MM.1S (cell line): ENCODE measurements at regions not wholly inside any gene's neighbourhood (a gene's known extent, or its start where the extent isn't known, plus 50 kb on each side); places are given as distances from the start of the nearest gene placed in this dataset.

Experiments
- DNase-seq: peaks from one replicate; pipeline ENCODE4 v3.0.0-alpha.2; 2015
- H2AFZ ChIP-seq: fragments of 300-600 bp; sonication (generic); 2 replicates; pipeline ENCODE4 v1.6.0; 2016; ENCODE audit warnings: antibody characterized with exemption, low read length
- H3F3A ChIP-seq: fragments of 300-600 bp; sonication (generic); 2 replicates; pipeline ENCODE4 v1.6.1; 2016; ENCODE audit warnings: mild to moderate bottlenecking, antibody characterized with exemption, low read length, moderate library complexity, mixed read lengths; ENCODE audit not compliant: insufficient read depth
- H3K27ac ChIP-seq: fragments of 300-600 bp; sonication (generic); 2 replicates; pipeline ENCODE4 v1.5.1; 2016; ENCODE audit warnings: mild to moderate bottlenecking, low read length
- H3K27me3 ChIP-seq: fragments of 300-600 bp; sonication (generic); replicated peaks from 2 replicates; pipeline ENCODE4 v1.6.0; 2016; ENCODE audit warnings: low read length; ENCODE audit not compliant: insufficient read depth
- H3K36me3 ChIP-seq: fragments of 300-600 bp; sonication (generic); replicated peaks from 2 replicates; pipeline ENCODE4 v1.6.1; 2016; ENCODE audit warnings: mild to moderate bottlenecking, low read length, mixed read lengths; ENCODE audit not compliant: insufficient read depth
- H3K4me1 ChIP-seq: fragments of 300-600 bp; sonication (generic); 2 replicates; pipeline ENCODE4 v1.6.1; 2016; ENCODE audit warnings: low read length, mixed read lengths
- H3K4me2 ChIP-seq: fragments of 300-600 bp; sonication (generic); 2 replicates; pipeline ENCODE4 v1.6.0; 2016; ENCODE audit warnings: low read depth, low read length
- H3K4me3 ChIP-seq: fragments of 300-600 bp; sonication (generic); 2 replicates; pipeline ENCODE4 v1.5.1; 2016; ENCODE audit warnings: low read length, mixed read lengths
- H3K79me2 ChIP-seq: fragments of 300-600 bp; sonication (generic); 2 replicates; pipeline ENCODE4 v1.6.1; 2016; ENCODE audit warnings: mixed run types, low read length, mixed read lengths
- H3K9ac ChIP-seq: fragments of 300-600 bp; sonication (generic); 2 replicates; pipeline ENCODE4 v1.6.1; 2016; ENCODE audit warnings: low read length, mixed read lengths
- H3K9me2 ChIP-seq: fragments of 300-600 bp; sonication (generic); replicated peaks from 2 replicates; pipeline ENCODE4 v1.6.1; 2016; ENCODE audit warnings: mild to moderate bottlenecking, low read length, mixed read lengths; ENCODE audit not compliant: insufficient read depth
- H3K9me3 ChIP-seq: fragments of 300-600 bp; sonication (generic); replicated peaks from 2 replicates; pipeline ENCODE4 v1.6.1; 2016; ENCODE audit warnings: mild to moderate bottlenecking, low read length, mixed read lengths; ENCODE audit not compliant: insufficient read depth
- H4K20me1 ChIP-seq: fragments of 300-600 bp; sonication (generic); 2 replicates; pipeline ENCODE4 v1.6.1; 2016; ENCODE audit warnings: mild to moderate bottlenecking, low read length, moderate library complexity, mixed read lengths; ENCODE audit not compliant: insufficient read depth
- CTCF ChIP-seq: fragments of 300-600 bp; sonication (generic); IDR thresholded peaks from 2 replicates; pipeline ENCODE4 v1.5.1; 2016; ENCODE audit warnings: antibody characterized with exemption, low read length, mixed read lengths
- EZH2 ChIP-seq: fragments of 300-600 bp; sonication (generic); optimal IDR thresholded peaks from 2 replicates; pipeline ENCODE3; 2017; ENCODE audit warnings: low read depth, mild to moderate bottlenecking, antibody characterized with exemption, low read length, mixed read lengths
- EZH2phosphoT487 ChIP-seq: fragments of 300-600 bp; sonication (generic); IDR thresholded peaks from 2 replicates; pipeline ENCODE4 v1.6.1; 2018; ENCODE audit warnings: antibody characterized with exemption, low read length

DNA sequence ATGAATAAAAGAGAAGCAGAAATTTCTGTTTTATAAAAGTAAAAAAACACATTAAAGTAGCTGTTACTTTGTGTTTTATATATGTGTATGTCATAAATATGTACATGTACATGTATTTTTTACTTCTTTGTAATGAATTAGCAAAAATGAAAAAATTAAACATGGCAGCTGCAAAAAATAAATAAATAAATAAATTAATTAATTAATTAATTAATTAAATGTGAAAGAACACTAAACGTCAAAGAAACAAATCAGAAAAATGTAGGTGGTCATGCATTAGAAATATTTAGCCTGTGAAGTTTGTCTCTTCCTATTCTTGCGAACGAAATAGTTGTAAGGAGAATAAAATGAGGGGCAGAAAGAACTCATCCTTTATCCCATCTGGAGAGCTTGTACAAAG, 357.0 kb downstream of the ZIC4 start:
- no peaks in the 10 kb centered on the region for H3K9me2 ChIP-seq
- no peak overlapping the region for H2AFZ ChIP-seq
- no peaks in the 10 kb centered on the region for H3K79me2 ChIP-seq
- no peaks in the 10 kb centered on the region for H4K20me1 ChIP-seq
- no peak overlapping the region for H3K4me3 ChIP-seq
- H3K9ac ChIP-seq = no peak overlapping the region
- no peaks in the 10 kb centered on the region for H3K9me3 ChIP-seq
- no peaks in the 10 kb centered on the region for H3K27me3 ChIP-seq
- H3F3A ChIP-seq = no peaks in the 10 kb centered on the region
- H3K36me3 ChIP-seq = no peaks in the 10 kb centered on the region
- no peak overlapping the region for H3K27ac ChIP-seq
- no peak for DNase-seq
- H3K4me2 ChIP-seq = no peak overlapping the region
- H3K4me1 ChIP-seq = no peaks in the 10 kb centered on the region
- no peak for TF ChIP-seq EZH2phosphoT487
- TF ChIP-seq EZH2 = no peak
- TF ChIP-seq CTCF = no peak

DNA sequence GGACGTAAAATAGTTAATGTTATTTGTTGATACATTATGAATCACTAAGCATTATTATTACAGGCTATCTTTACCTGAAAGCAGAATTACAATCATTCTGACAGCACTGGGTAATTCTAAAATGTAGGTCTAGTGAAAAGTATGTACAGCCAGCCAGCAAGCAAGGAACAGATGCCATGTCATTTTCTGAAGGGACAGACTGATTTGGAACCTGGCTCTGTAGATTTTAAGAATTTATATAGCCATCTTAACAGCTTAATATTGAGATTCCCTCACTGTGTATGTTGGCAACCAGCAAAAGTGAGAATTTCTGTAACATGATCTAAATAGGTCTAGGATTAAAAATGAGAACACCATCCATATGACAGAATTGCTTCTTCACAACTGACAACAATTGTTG, 359.4 kb downstream of the ZIC4 start:
- no peaks in the 10 kb centered on the region for H3K36me3 ChIP-seq
- TF ChIP-seq CTCF (no peak), EZH2 (no peak), EZH2phosphoT487 (no peak)
- H3K79me2 ChIP-seq = no peaks in the 10 kb centered on the region
- DNase-seq = no peak
- H3F3A ChIP-seq = no peaks in the 10 kb centered on the region
- H3K27ac ChIP-seq = no peak overlapping the region
- no peaks in the 10 kb centered on the region for H3K9me3 ChIP-seq
- H3K9me2 ChIP-seq = no peaks in the 10 kb centered on the region
- H2AFZ ChIP-seq = no peak overlapping the region
- no peak overlapping the region for H3K9ac ChIP-seq
- H3K4me2 ChIP-seq = no peak overlapping the region
- no peaks in the 10 kb centered on the region for H3K27me3 ChIP-seq
- no peaks in the 10 kb centered on the region for H3K4me1 ChIP-seq
- no peaks in the 10 kb centered on the region for H4K20me1 ChIP-seq
- H3K4me3 ChIP-seq = no peak overlapping the region

- H2AFZ ChIP-seq = no peak overlapping the region
- H3K79me2 ChIP-seq = no peaks in the 10 kb centered on the region
- no peak overlapping the region for H3K9ac ChIP-seq
- no peaks in the 10 kb centered on the region for H4K20me1 ChIP-seq
- H3K4me2 ChIP-seq = no peak overlapping the region
- no peaks in the 10 kb centered on the region for H3K9me2 ChIP-seq
- no peak for DNase-seq
- no peak overlapping the region for H3K4me3 ChIP-seq
- H3K4me1 ChIP-seq = no peaks in the 10 kb centered on the region
- H3K27ac ChIP-seq = no peak overlapping the region
- H3F3A ChIP-seq = no peaks in the 10 kb centered on the region
- H3K9me3 ChIP-seq = no peaks in the 10 kb centered on the region
- no peaks in the 10 kb centered on the region for H3K36me3 ChIP-seq
- no peaks in the 10 kb centered on the region for H3K27me3 ChIP-seq
- no peak for TF ChIP-seq EZH2
- TF ChIP-seq CTCF = no peak
- no peak for TF ChIP-seq EZH2phosphoT487
These were observed 367.9 kb downstream of the ZIC4 start for GRCh38 chr3:147038481-147038880.
